ENCODE measurements at regions not wholly inside any gene's neighbourhood (a gene's known extent, or its start where the extent isn't known, plus 50 kb on each side); places are given as distances from the start of the nearest gene placed in this dataset.

- TF ChIP-seq POLR2A (IDR thresholded peaks at IDR 0.05; ENCODE audit: extremely low read depth, insufficient read length) (no peak), CTCF (IDR thresholded peaks at IDR 0.05; ENCODE audit: low read depth, low read length) (no peak)
Measured at GRCh38 chr5:163303718-163304117, 133.7 kb upstream of the CCNG1 start.

All from NB4 (cell line).